Muscle layer of colon (tissue), 2 donors: ENCODE measurements at regions not wholly inside any gene's neighbourhood (a gene's known extent, or its start where the extent isn't known, plus 50 kb on each side); places are given as distances from the start of the nearest gene placed in this dataset.
A peak's percentile ranks its signal among the peaks of the same experiment; 100 is the strongest.

ENCODE experiments used
- H3K27ac ChIP-seq: one replicate; pipeline ENCODE4 v1.7.0; 2013; ENCODE audit warnings: low read depth, mild to moderate bottlenecking, low read length, moderate library complexity
- H3K27me3 ChIP-seq, 2 donors: one replicate each; pipeline ENCODE4 v1.7.0; 2013; ENCODE audit warnings: low read length in 2 of 2, mild to moderate bottlenecking in 2 of 2; ENCODE audit not compliant: insufficient read depth in 2 of 2, control insufficient read depth in 1 of 2
- H3K36me3 ChIP-seq: one replicate; pipeline ENCODE4 v1.7.0; 2013; ENCODE audit warnings: mild to moderate bottlenecking, low read length; ENCODE audit not compliant: insufficient read depth
- H3K4me1 ChIP-seq: one replicate; pipeline ENCODE4 v1.7.0; 2013; ENCODE audit warnings: mild to moderate bottlenecking, low read length; ENCODE audit not compliant: insufficient read depth
- H3K4me3 ChIP-seq, 2 donors: one replicate each; pipeline ENCODE4 v1.7.0; 2013; ENCODE audit warnings: low read length in 2 of 2, low read depth in 1 of 2, mild to moderate bottlenecking in 1 of 2, moderate library complexity in 1 of 2
- H3K9ac ChIP-seq: one replicate; pipeline ENCODE4 v1.7.0; 2013; ENCODE audit warnings: low read length
- H3K9me3 ChIP-seq: one replicate; pipeline ENCODE4 v1.7.0; 2013; ENCODE audit warnings: mild to moderate bottlenecking, low read length
- donor health status: abdominal sarcoma.
- donor health status: Adenocarcinoma of cecum.

DNA sequence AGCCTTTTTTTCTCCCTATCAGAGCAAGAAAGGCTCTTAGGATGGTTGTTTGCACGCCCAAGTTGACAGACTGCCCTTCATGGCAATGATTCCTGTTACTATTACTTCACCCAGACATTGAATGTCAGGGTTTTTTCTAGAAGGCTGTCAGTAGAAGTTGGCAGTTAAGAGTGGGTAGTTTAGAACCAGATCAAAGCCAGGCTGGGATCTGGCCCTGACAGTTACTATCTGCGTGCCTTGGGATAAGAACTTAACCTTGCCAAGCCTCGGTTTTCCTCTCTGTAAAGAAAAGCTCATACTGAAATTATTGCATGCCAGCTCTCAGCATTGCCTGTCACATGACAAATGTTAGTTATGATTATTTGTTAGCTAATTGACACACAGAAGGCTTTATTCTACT is 58.7 kb upstream of the PPP2R5A start:
- Histone ChIP-seq H3K9ac (no peak overlapping the region), H3K36me3 (no peaks in the 10 kb centered on the region), H3K4me3 (no peak overlapping the region), H3K9me3 (no peaks in the 10 kb centered on the region), H3K27me3 (no peaks in the 10 kb centered on the region), H3K27ac (no peak overlapping the region), H3K4me1 (no peaks in the 10 kb centered on the region)

DNA sequence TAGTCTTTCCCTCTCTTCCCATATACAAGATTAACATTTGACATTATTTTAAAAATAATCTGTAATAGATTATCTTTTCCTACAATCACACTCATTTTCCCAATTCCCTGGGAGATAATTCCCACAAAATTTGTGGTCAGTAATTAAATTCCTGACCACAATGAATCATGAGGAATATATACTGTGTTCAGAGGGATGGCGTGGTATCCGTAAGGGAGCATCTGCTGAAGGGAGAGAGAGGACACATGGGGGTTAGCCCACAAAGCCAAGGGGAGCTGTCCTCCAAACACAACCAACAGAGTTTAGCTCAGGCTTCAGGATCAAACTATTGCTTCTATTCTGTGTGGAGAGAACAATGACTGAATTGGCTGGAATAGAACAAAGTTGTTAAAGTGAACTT is 57.1 kb upstream of the PPP2R5A start:
- no peak overlapping the region for H3K27ac ChIP-seq

DNA sequence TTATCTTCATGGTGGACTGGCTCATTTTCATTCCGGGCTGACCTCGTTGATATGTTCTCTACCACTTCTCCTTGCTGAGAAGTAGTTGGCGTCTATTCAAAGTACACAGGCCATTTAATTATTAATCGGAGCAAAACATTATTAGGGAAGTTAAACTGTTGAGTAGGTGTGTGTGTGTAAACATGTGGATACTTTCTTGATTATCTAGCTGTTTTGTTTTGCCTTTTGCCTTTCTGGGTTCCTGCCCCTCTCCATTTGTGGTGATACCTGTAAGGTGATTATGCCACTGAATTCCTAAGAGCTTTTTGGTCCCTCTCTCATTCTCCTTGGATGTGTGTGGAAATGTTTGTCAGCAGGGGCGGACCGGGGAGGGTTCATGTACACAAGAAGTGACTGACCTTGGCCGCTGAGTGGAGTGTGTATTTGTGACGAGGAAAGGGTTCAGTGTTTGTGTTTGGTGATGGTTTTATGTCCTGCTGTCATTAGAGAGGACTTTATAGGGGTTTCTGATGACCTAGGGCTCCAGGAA is 56.6 kb upstream of the PPP2R5A start:
- no peak overlapping the region for H3K4me3 ChIP-seq
- no peaks in the 10 kb centered on the region for H3K4me1 ChIP-seq
- no peaks in the 10 kb centered on the region for H3K36me3 ChIP-seq

More for the DNA sequence above, 57.1 kb upstream of the PPP2R5A start:
- Histone ChIP-seq H3K9ac (no peak overlapping the region), H3K4me1 (no peaks in the 10 kb centered on the region), H3K27me3 (no peaks in the 10 kb centered on the region), H3K9me3 (no peaks in the 10 kb centered on the region), H3K4me3 (no peak overlapping the region), H3K36me3 (no peaks in the 10 kb centered on the region)

DNA sequence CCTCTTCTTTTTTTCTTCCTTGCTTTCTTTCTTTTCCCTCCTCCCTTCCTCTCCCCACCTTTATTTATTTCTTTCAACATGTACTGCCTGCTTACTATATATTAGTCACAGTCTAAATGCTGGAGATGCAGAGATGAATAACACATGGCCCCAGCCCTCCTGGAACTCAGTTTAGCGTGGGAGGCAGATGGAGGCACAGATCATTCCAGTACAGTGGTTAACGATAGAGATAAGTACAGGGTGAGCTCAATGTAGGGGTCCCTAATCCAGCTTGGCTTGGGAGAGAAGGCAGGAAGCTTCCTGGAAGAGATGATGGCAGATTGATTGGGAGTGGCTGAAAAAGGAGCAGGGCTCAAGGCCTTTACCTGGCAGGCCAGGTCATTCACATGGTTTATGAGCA is 55.6 kb upstream of the PPP2R5A start:
- H3K4me1 ChIP-seq: peaks cover 7% of the 10 kb centered on the region
- no peak overlapping the region for H3K4me3 ChIP-seq
- H3K36me3 ChIP-seq: no peaks in the 10 kb centered on the region
- H3K27me3 ChIP-seq: no peaks in the 10 kb centered on the region
- no peak overlapping the region for H3K9ac ChIP-seq
- H3K27ac ChIP-seq: no peak overlapping the region
- H3K9me3 ChIP-seq: no peaks in the 10 kb centered on the region

More for the DNA sequence above, 56.6 kb upstream of the PPP2R5A start:
- Histone ChIP-seq H3K9me3 (no peaks in the 10 kb centered on the region), H3K27ac (no peak overlapping the region), H3K9ac (no peak overlapping the region), H3K27me3 (no peaks in the 10 kb centered on the region)

- Histone ChIP-seq H3K27me3 (no peaks in the 10 kb centered on the region), H3K27ac (no peak overlapping the region), H3K9ac (no peak overlapping the region), H3K4me1 (peaks cover 12% of the 10 kb centered on the region), H3K4me3 (no peak overlapping the region), H3K36me3 (no peaks in the 10 kb centered on the region), H3K9me3 (no peaks in the 10 kb centered on the region)
Observed at GRCh38 chr1:212230329-212230728, 54.9 kb upstream of the PPP2R5A start.

DNA sequence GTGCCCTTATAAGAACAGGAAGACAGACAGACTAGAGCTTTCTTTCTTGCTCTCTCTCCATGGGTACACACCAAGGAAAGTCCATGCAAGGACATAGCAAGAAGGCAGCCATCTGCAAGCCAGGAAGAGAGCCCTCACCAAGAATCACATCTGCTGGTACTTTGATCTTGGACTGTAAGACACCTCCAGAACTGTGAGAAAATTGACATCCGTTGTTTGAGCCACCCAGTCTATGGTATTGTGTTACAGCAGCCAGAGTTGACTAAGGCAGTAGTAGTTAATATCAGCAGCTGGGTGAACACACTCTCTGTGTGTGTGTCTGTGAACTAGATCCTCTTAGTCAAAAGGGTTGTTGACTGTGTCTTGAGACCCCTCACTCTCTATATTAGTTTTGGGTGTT is 53.8 kb upstream of the PPP2R5A start:
- H3K27ac ChIP-seq: no peak overlapping the region
- peaks cover 12% of the 10 kb centered on the region for H3K4me1 ChIP-seq
- H3K9ac ChIP-seq: no peak overlapping the region
- no peaks in the 10 kb centered on the region for H3K9me3 ChIP-seq
- H3K27me3 ChIP-seq: no peaks in the 10 kb centered on the region
- no peak overlapping the region for H3K4me3 ChIP-seq
- no peaks in the 10 kb centered on the region for H3K36me3 ChIP-seq

GRCh38 chr1:212232090-212232489 is 53.1 kb upstream of the PPP2R5A start:
- no peak overlapping the region for H3K9ac ChIP-seq
- no peaks in the 10 kb centered on the region for H3K9me3 ChIP-seq
- H3K36me3 ChIP-seq: no peaks in the 10 kb centered on the region
- peaks cover 12% of the 10 kb centered on the region for H3K4me1 ChIP-seq
- no peak overlapping the region for H3K4me3 ChIP-seq
- no peak overlapping the region for H3K27ac ChIP-seq
- H3K27me3 ChIP-seq: no peaks in the 10 kb centered on the region

GRCh38 chr1:212233321-212233720 is 51.9 kb upstream of the PPP2R5A start:
- no peak overlapping the region for H3K9ac ChIP-seq
- no peak overlapping the region for H3K27ac ChIP-seq
- no peak overlapping the region for H3K4me3 ChIP-seq
- no peaks in the 10 kb centered on the region for H3K27me3 ChIP-seq
- peaks cover 14% of the 10 kb centered on the region for H3K4me1 ChIP-seq
- no peaks in the 10 kb centered on the region for H3K36me3 ChIP-seq
- no peaks in the 10 kb centered on the region for H3K9me3 ChIP-seq

GRCh38 chr1:212234431-212235395 is 50.5 kb upstream of the PPP2R5A start:
- peak overlapping the region; percentile 49 for H3K27ac ChIP-seq
- H3K27me3 ChIP-seq: no peaks in the 10 kb centered on the region

More at GRCh38 chr1:212234431-212235395, 50.5 kb upstream of the PPP2R5A start:
- no peaks in the 10 kb centered on the region for H3K36me3 ChIP-seq
- no peaks in the 10 kb centered on the region for H3K9me3 ChIP-seq
- peaks cover 26% of the 10 kb centered on the region for H3K4me1 ChIP-seq
- no peak overlapping the region for H3K9ac ChIP-seq
- H3K4me3 ChIP-seq: no peak overlapping the region
